Loucy (cell line): ENCODE measurements at regions not wholly inside any gene's neighbourhood (a gene's known extent, or its start where the extent isn't known, plus 50 kb on each side); places are given as distances from the start of the nearest gene placed in this dataset.

Experiments
- H2AFZ ChIP-seq: fragments of 200-600 bp; sonication (generic); 2 replicates; pipeline ENCODE4 v1.6.0; 2016; ENCODE audit warnings: antibody characterized with exemption, mild to moderate bottlenecking, low read length, moderate library complexity
- H3F3A ChIP-seq: fragments of 200-600 bp; 2 replicates; pipeline ENCODE4 v1.6.0; 2016; ENCODE audit warnings: antibody characterized with exemption, low read depth, mild to moderate bottlenecking
- H3K27me3 ChIP-seq: fragments of 200-600 bp; sonication (generic); 2 replicates; pipeline ENCODE4 v1.6.1; 2014; ENCODE audit warnings: low read length, mild to moderate bottlenecking; ENCODE audit not compliant: insufficient read depth, poor library complexity, severe bottlenecking
- H3K36me3 ChIP-seq: fragments of 200-600 bp; sonication (generic); 2 replicates; pipeline ENCODE4 v1.6.1; 2016; ENCODE audit warnings: low read length; ENCODE audit not compliant: insufficient read depth
- H3K4me1 ChIP-seq: fragments of 200-600 bp; sonication (generic); 2 replicates; pipeline ENCODE4 v1.5.1; 2014; ENCODE audit warnings: low read length, mild to moderate bottlenecking; ENCODE audit not compliant: insufficient read depth, poor library complexity, severe bottlenecking
- H3K4me2 ChIP-seq: fragments of 200-600 bp; sonication (generic); 2 replicates; pipeline ENCODE4 v1.6.0; 2014; ENCODE audit warnings: antibody characterized with exemption, low read length, low read depth, mild to moderate bottlenecking; ENCODE audit not compliant: poor library complexity, severe bottlenecking
- H3K4me3 ChIP-seq: fragments of 200-600 bp; sonication (generic); 2 replicates; pipeline ENCODE4 v1.5.1; 2014; ENCODE audit warnings: low read length, mild to moderate bottlenecking, mixed read lengths; ENCODE audit not compliant: poor library complexity, severe bottlenecking
- H3K79me2 ChIP-seq: fragments of 200-600 bp; sonication (generic); 2 replicates; pipeline ENCODE4 v1.6.1; 2014; ENCODE audit warnings: low read length; ENCODE audit not compliant: insufficient read depth
- H3K9ac ChIP-seq: fragments of 200-600 bp; sonication (generic); 2 replicates; pipeline ENCODE4 v1.6.0; 2014; ENCODE audit warnings: mild to moderate bottlenecking, low read depth, low read length, moderate library complexity; ENCODE audit not compliant: poor library complexity, severe bottlenecking
- H3K9me2 ChIP-seq: fragments of 200-600 bp; sonication (generic); replicated peaks from 2 replicates; pipeline ENCODE4 v1.6.1; 2016; ENCODE audit warnings: low read depth, low read length, mixed read lengths
- H3K9me3 ChIP-seq: fragments of 200-600 bp; sonication (generic); 2 replicates; pipeline ENCODE4 v1.6.1; 2014; ENCODE audit warnings: mild to moderate bottlenecking, antibody characterized with exemption, low read length, low read depth; ENCODE audit not compliant: insufficient read depth
- H4K20me1 ChIP-seq: fragments of 200-600 bp; sonication (generic); 2 replicates; pipeline ENCODE4 v1.6.0; 2014; ENCODE audit warnings: antibody characterized with exemption, low read length, mild to moderate bottlenecking; ENCODE audit not compliant: insufficient read depth, poor library complexity, severe bottlenecking
- EZH2phosphoT487 ChIP-seq: fragments of 200-600 bp; IDR thresholded peaks from 2 replicates; pipeline ENCODE4 v1.6.1; 2018; ENCODE audit warnings: antibody characterized with exemption, mild to moderate bottlenecking, moderate library complexity, borderline replicate concordance
- TF ChIP-seq, protein P1 (sequence below): fragments of 200-600 bp; sonication (generic); conservative IDR thresholded peaks from 2 replicates; pipeline ENCODE4 v1.5.1; 2014; ENCODE audit warnings: mild to moderate bottlenecking, antibody characterized with exemption, low read length

DNA sequence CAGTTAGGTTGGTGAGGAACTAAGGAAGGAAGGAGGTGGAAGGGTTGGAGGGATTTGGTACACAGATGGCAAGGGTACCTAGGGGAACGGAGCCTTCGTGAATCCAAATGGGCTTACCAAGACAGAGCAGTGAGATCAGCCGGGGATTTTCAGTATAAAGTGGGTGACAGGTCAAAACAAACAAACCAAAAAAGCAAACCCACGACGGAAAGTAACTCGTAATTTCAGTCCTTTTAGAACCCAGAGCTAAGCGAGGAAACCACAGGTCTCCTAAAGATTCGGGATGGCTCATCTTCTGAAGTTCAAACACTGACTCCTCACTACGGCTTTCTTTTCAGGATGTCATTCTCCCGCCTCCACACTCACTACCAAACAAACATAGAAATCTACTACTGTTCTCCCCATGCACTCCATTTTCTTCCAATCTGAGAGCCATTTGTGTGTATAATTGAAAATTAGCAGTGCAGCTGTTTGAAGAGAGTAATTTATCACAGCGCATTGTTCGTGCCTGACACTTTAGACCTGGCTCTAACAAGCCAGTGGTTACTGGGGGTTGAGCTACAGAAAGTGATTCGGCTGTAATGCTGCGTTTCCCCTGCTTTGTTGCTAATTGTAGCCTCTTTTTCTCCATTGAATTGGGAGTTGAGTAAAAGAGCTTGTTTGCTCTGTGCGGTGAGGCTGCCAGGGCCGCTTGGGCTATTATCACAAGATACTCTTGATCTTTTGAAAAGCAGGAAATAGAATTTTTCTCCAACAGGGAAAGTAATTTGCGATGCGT is 64.7 kb upstream of the CCDC39 start:
- H3K4me3 ChIP-seq: no peak overlapping the region
- no peaks in the 10 kb centered on the region for H3K79me2 ChIP-seq
- no peak overlapping the region for H2AFZ ChIP-seq
- no peaks in the 10 kb centered on the region for H3K36me3 ChIP-seq
- no peaks in the 10 kb centered on the region for H3K4me1 ChIP-seq
- H3K4me2 ChIP-seq: no peak overlapping the region
- H4K20me1 ChIP-seq: no peaks in the 10 kb centered on the region
- no peaks in the 10 kb centered on the region for H3K9me2 ChIP-seq
- H3K27me3 ChIP-seq: no peaks in the 10 kb centered on the region
- H3K9me3 ChIP-seq: no peaks in the 10 kb centered on the region
- H3K9ac ChIP-seq: no peak overlapping the region
- no peak for TF ChIP-seq EZH2phosphoT487
- TF ChIP-seq, protein P1, sequence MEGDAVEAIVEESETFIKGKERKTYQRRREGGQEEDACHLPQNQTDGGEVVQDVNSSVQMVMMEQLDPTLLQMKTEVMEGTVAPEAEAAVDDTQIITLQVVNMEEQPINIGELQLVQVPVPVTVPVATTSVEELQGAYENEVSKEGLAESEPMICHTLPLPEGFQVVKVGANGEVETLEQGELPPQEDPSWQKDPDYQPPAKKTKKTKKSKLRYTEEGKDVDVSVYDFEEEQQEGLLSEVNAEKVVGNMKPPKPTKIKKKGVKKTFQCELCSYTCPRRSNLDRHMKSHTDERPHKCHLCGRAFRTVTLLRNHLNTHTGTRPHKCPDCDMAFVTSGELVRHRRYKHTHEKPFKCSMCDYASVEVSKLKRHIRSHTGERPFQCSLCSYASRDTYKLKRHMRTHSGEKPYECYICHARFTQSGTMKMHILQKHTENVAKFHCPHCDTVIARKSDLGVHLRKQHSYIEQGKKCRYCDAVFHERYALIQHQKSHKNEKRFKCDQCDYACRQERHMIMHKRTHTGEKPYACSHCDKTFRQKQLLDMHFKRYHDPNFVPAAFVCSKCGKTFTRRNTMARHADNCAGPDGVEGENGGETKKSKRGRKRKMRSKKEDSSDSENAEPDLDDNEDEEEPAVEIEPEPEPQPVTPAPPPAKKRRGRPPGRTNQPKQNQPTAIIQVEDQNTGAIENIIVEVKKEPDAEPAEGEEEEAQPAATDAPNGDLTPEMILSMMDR: no peak
- no peaks in the 10 kb centered on the region for H3F3A ChIP-seq

DNA sequence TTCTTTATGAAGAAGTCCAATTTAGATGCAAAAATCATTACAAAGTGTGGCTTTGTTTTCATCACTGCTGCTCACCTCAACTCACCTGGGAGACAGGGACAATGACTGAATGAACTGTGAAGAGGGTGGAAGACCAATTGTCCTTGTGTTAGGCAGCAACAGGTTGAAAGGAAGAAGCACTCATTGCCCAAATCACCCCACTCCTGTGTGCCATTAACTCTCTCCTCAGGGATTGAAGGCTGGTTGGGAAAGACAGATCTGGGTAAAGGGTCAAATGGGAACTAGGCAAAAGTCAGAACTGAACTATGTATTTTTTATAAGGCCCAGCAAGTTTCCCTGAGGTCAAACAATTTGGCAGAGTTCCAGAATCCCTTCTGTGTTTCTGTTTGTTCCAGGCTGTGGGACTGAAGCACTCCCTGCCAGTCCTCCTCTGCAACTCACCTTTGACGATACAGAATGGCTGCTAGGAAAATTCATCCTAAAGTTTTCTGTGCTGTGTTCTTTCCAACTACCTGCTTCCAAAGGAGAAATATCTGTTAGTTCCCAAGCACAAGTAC is 68.6 kb upstream of the CCDC39 start:
- Histone ChIP-seq H2AFZ (no peak overlapping the region), H3K27me3 (no peaks in the 10 kb centered on the region), H3K9me3 (no peaks in the 10 kb centered on the region), H3K79me2 (no peaks in the 10 kb centered on the region), H3F3A (no peaks in the 10 kb centered on the region), H4K20me1 (no peaks in the 10 kb centered on the region), H3K9ac (no peak overlapping the region), H3K4me3 (no peak overlapping the region), H3K9me2 (no peaks in the 10 kb centered on the region), H3K4me1 (no peaks in the 10 kb centered on the region), H3K36me3 (no peaks in the 10 kb centered on the region), H3K4me2 (no peak overlapping the region)
- TF ChIP-seq, protein P1: no peak
- TF ChIP-seq EZH2phosphoT487: no peak

DNA sequence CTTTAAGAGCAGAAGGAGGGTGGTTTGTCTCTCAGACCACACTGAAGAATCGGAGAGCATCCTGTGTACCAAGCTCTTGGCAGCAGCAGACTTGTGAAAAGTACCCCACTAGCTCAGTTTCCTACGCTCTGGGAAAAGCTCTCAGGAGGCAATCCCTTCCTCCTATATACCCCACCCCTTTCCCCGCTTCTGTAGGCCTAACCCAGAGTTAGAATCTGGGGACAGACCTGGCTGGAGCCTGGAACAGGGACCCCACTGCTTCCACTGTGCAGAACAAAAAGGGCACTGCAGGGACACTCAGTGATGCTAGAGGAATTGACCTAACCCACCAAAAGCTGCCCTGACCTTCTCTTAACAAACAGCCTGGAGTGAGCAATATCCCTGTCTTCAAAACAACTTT is 70.0 kb upstream of the CCDC39 start:
- no peaks in the 10 kb centered on the region for H3K36me3 ChIP-seq
- no peaks in the 10 kb centered on the region for H3K9me2 ChIP-seq
- no peaks in the 10 kb centered on the region for H3K4me1 ChIP-seq
- H3K9me3 ChIP-seq: no peaks in the 10 kb centered on the region
- no peak overlapping the region for H3K4me3 ChIP-seq
- no peak overlapping the region for H3K9ac ChIP-seq
- no peak overlapping the region for H2AFZ ChIP-seq
- TF ChIP-seq EZH2phosphoT487: no peak
- TF ChIP-seq, protein P1: no peak
- H3F3A ChIP-seq: no peaks in the 10 kb centered on the region
- H4K20me1 ChIP-seq: no peaks in the 10 kb centered on the region
- H3K79me2 ChIP-seq: no peaks in the 10 kb centered on the region
- H3K27me3 ChIP-seq: no peaks in the 10 kb centered on the region
- H3K4me2 ChIP-seq: no peak overlapping the region
